ENCODE measurements at regions not wholly inside any gene's neighbourhood (a gene's known extent, or its start where the extent isn't known, plus 50 kb on each side); places are given as distances from the start of the nearest gene placed in this dataset.

DNA sequence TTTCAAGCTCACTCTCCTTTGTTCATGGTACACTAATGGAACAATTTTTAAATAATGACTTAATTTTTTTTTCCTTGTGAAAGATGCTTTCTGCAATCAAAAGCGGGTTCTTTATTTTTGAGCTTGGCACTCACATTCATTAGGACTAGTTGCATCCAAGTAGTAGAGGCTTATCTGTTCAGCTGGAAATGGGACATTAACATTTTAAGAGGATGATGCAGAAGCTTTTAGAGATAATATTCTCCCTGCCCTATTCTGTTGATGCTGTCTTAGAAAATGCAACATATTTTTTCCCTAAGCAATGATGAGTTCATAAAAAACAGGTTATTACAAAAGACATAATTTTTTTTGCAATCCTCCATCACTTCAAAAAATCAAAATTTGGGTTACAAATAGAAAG, 900.6 kb downstream of the NTRK3 start:
- no peak overlapping the region for H3K4me3 Mint-ChIP-seq
- ChIA-PET CTCF (no interaction called here), POLR2A (no interaction called here)
- no peaks in the 10 kb centered on the region for H3K9me3 Mint-ChIP-seq
- no peaks in the 10 kb centered on the region for H3K36me3 Mint-ChIP-seq (ENCODE audit: low read depth)
- peaks cover 2% of the 10 kb centered on the region for H3K27me3 Mint-ChIP-seq
- intact Hi-C loops (cut with micrococcal nuclease) = no loop called here
- no peak for DNase-seq
- H3K27ac Mint-ChIP-seq = no peak overlapping the region
- ATAC-seq = no peak
- no peak for TF ChIP-seq CTCF (IDR thresholded peaks at IDR 0.05)
- H3K4me1 Mint-ChIP-seq (ENCODE audit: low read depth) = no peaks in the 10 kb centered on the region

GRCh38 chr15:87354661-87355410, 901.7 kb downstream of the NTRK3 start:
- intact Hi-C loops (cut with micrococcal nuclease) = no loop called here

GRCh38 chr15:87349181-87349580, 907.4 kb downstream of the NTRK3 start:
- no peak for ATAC-seq
- no peaks in the 10 kb centered on the region for H3K36me3 Mint-ChIP-seq (ENCODE audit: low read depth)

More at GRCh38 chr15:87354661-87355410, 901.7 kb downstream of the NTRK3 start:
- ChIA-PET POLR2A (no interaction called here), CTCF (no interaction called here)
- Mint-ChIP-seq H3K27me3 (peaks cover 2% of the 10 kb centered on the region), H3K27ac (no peak overlapping the region), H3K4me1 (ENCODE audit: low read depth) (no peaks in the 10 kb centered on the region), H3K4me3 (no peak overlapping the region), H3K9me3 (no peaks in the 10 kb centered on the region), H3K36me3 (ENCODE audit: low read depth) (no peaks in the 10 kb centered on the region)
- TF ChIP-seq CTCF (IDR thresholded peaks at IDR 0.05) = no peak
- DNase-seq (no peak), ATAC-seq (no peak)

DNA sequence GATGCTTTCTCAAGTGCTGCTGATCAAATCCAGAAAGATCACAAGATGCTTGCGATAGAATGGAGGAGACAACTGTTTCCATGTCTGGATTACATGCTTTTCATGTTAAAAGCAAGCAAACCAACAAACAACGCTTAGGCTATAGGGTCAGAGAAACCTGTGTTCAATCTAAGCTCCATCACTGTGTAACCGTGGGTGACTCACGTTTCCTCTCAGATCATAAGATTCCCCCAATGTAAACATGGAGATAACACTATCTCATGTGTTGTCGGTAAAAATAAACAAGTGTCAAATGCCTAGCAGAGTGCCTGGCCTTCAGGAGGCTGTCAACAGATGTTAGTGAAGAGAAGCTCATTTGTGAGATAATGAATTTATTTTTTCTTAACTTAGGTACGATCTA, 907.8 kb downstream of the NTRK3 start:
- POLR2A ChIA-PET = no interaction called here
- no peak for ATAC-seq
- TF ChIP-seq CTCF (IDR thresholded peaks at IDR 0.05) = no peak

More at GRCh38 chr15:87349181-87349580, 907.4 kb downstream of the NTRK3 start:
- Mint-ChIP-seq H3K9me3 (no peaks in the 10 kb centered on the region), H3K27ac (no peak overlapping the region), H3K4me3 (no peak overlapping the region), H3K4me1 (ENCODE audit: low read depth) (no peaks in the 10 kb centered on the region), H3K27me3 (no peaks in the 10 kb centered on the region)
- no peak for TF ChIP-seq CTCF (IDR thresholded peaks at IDR 0.05)
- ChIA-PET POLR2A (no interaction called here), CTCF (no interaction called here)
- no peak for DNase-seq
- intact Hi-C loops (cut with micrococcal nuclease) = no loop called here

GRCh38 chr15:87347806-87348515, 908.6 kb downstream of the NTRK3 start:
- no peak for DNase-seq
- CTCF ChIA-PET = no interaction called here
- H3K27me3 Mint-ChIP-seq = no peaks in the 10 kb centered on the region
- intact Hi-C loops (cut with micrococcal nuclease) = no loop called here
- H3K4me1 Mint-ChIP-seq (ENCODE audit: low read depth) = no peaks in the 10 kb centered on the region
- no peak for ATAC-seq
- no peak for TF ChIP-seq CTCF (IDR thresholded peaks at IDR 0.05)
- no peak overlapping the region for H3K4me3 Mint-ChIP-seq
- no peaks in the 10 kb centered on the region for H3K36me3 Mint-ChIP-seq (ENCODE audit: low read depth)
- no peak overlapping the region for H3K27ac Mint-ChIP-seq
- no peaks in the 10 kb centered on the region for H3K9me3 Mint-ChIP-seq
- POLR2A ChIA-PET = no interaction called here

More for the DNA sequence above, 907.8 kb downstream of the NTRK3 start:
- CTCF ChIA-PET = no interaction called here
- DNase-seq = no peak
- Mint-ChIP-seq H3K4me3 (no peak overlapping the region), H3K36me3 (ENCODE audit: low read depth) (no peaks in the 10 kb centered on the region), H3K27me3 (no peaks in the 10 kb centered on the region), H3K27ac (no peak overlapping the region), H3K9me3 (no peaks in the 10 kb centered on the region), H3K4me1 (ENCODE audit: low read depth) (no peaks in the 10 kb centered on the region)
- intact Hi-C loops (cut with micrococcal nuclease) = no loop called here
